Endodermal cell (in vitro differentiated cells): ENCODE measurements at regions not wholly inside any gene's neighbourhood (a gene's known extent, or its start where the extent isn't known, plus 50 kb on each side); places are given as distances from the start of the nearest gene placed in this dataset.

ENCODE experiments used
- DNase-seq: peaks from one replicate; pipeline ENCODE4 v3.0.0-alpha.2; 2017
- H3K27ac ChIP-seq: 2 replicates; pipeline ENCODE4 v1.5.1; 2013; ENCODE audit warnings: mild to moderate bottlenecking, low read depth, low read length, moderate library complexity
- H3K27me3 ChIP-seq: 2 replicates; pipeline ENCODE4 v1.6.1; 2013; ENCODE audit warnings: mild to moderate bottlenecking, low read length, moderate library complexity; ENCODE audit not compliant: insufficient read depth, control insufficient read depth, poor library complexity, severe bottlenecking
- H3K36me3 ChIP-seq: 2 replicates; pipeline ENCODE4 v1.7.0; 2013; ENCODE audit warnings: mild to moderate bottlenecking, low read length, moderate library complexity; ENCODE audit not compliant: control insufficient read depth, insufficient read depth
- H3K4me1 ChIP-seq: one replicate; pipeline ENCODE4 v1.7.0; 2013; ENCODE audit warnings: low read length; ENCODE audit not compliant: control insufficient read depth, insufficient read depth
- H3K4me3 ChIP-seq: 2 replicates; pipeline ENCODE4 v1.5.1; 2013; ENCODE audit warnings: mild to moderate bottlenecking, low read length, moderate library complexity
- H3K9ac ChIP-seq: 2 replicates; pipeline ENCODE4 v1.6.1; 2013; ENCODE audit warnings: mild to moderate bottlenecking, low read length, moderate library complexity; ENCODE audit not compliant: poor library complexity, severe bottlenecking; ENCODE audit errors: extremely low read depth
- H3K9me3 ChIP-seq: 2 replicates; pipeline ENCODE4 v1.6.1; 2013; ENCODE audit warnings: mild to moderate bottlenecking, low read length, moderate library complexity; ENCODE audit not compliant: control insufficient read depth
- H3K27ac Mint-ChIP-seq: 2 replicates; pipeline ENCODE4 v1.8.0; 2020; ENCODE audit warnings: mixed read lengths
- H3K27me3 Mint-ChIP-seq: 2 replicates; pipeline ENCODE4 v1.8.0; 2021; ENCODE audit warnings: mild to moderate bottlenecking, mixed read lengths; ENCODE audit not compliant: insufficient read depth
- H3K36me3 Mint-ChIP-seq: 2 replicates; pipeline ENCODE4 v1.8.0; 2020; ENCODE audit warnings: low read depth, mixed read lengths
- H3K4me1 Mint-ChIP-seq: 2 replicates; pipeline ENCODE4 v1.8.0; 2020; ENCODE audit warnings: mixed read lengths
- H3K4me3 Mint-ChIP-seq: 2 replicates; pipeline ENCODE4 v1.8.0; 2020; ENCODE audit warnings: mild to moderate bottlenecking, moderate library complexity, mixed read lengths
- H3K9me3 Mint-ChIP-seq: 2 replicates; pipeline ENCODE4 v1.8.0; 2020; ENCODE audit warnings: mild to moderate bottlenecking, mixed read lengths
- CTCF ChIP-seq: fragments of 200-600 bp; sonication (generic); conservative IDR thresholded peaks from 2 replicates; pipeline ENCODE4 v1.5.0; 2021; ENCODE audit warnings: antibody characterized with exemption, mild to moderate bottlenecking
- WGBS, 2 experiments: methylation state at CpG; one replicate each; pipeline versions ENCODE4 v1.1.5 to v1.1.7; 2013; ENCODE audit warnings: missing lambda C conversion rate in 2 of 2, mixed read lengths in 1 of 2; ENCODE audit not compliant: insufficient coverage in 1 of 2, insufficient read length in 1 of 2; 5-methylcytosine and 5-hydroxymethylcytosine counted together

- 54 to 70% methylated on average over 3 to 4 of the region's 4 CpGs for WGBS, 2 experiments
- H3K9me3 ChIP-seq: no peaks in the 10 kb centered on the region
- H3K9ac ChIP-seq: no peak overlapping the region
- no peak for TF ChIP-seq CTCF
- Mint-ChIP-seq H3K36me3 (no peaks in the 10 kb centered on the region), H3K27me3 (no peaks in the 10 kb centered on the region), H3K4me1 (peaks cover 32% of the 10 kb centered on the region), H3K9me3 (no peaks in the 10 kb centered on the region), H3K4me3 (no peak overlapping the region), H3K27ac (no peak overlapping the region)
- H3K36me3 ChIP-seq: no peaks in the 10 kb centered on the region
- DNase-seq: peak; percentile 61
- H3K27me3 ChIP-seq: no peaks in the 10 kb centered on the region
- H3K27ac ChIP-seq: no peak overlapping the region
- H3K4me1 ChIP-seq: no peaks in the 10 kb centered on the region
- no peak overlapping the region for H3K4me3 ChIP-seq
These were observed 191.2 kb upstream of the KIF2B start for GRCh38 chr17:53631486-53631885.

GRCh38 chr17:53630638-53631037 is 192.1 kb upstream of the KIF2B start:
- Mint-ChIP-seq H3K27me3 (no peaks in the 10 kb centered on the region), H3K9me3 (no peaks in the 10 kb centered on the region), H3K4me3 (no peak overlapping the region), H3K4me1 (peaks cover 32% of the 10 kb centered on the region), H3K27ac (no peak overlapping the region), H3K36me3 (no peaks in the 10 kb centered on the region)
- WGBS, 2 experiments: 89 to 100% methylated on average over 1 of the region's 1 CpG
- no peak overlapping the region for H3K9ac ChIP-seq
- TF ChIP-seq CTCF: peak; percentile 30
- H3K36me3 ChIP-seq: no peaks in the 10 kb centered on the region
- no peak overlapping the region for H3K27ac ChIP-seq
- H3K9me3 ChIP-seq: no peaks in the 10 kb centered on the region
- DNase-seq: no peak
- H3K4me3 ChIP-seq: no peak overlapping the region
- H3K27me3 ChIP-seq: no peaks in the 10 kb centered on the region
- no peaks in the 10 kb centered on the region for H3K4me1 ChIP-seq

GRCh38 chr17:53630115-53630514 is 192.6 kb upstream of the KIF2B start:
- Mint-ChIP-seq H3K36me3 (no peaks in the 10 kb centered on the region), H3K9me3 (no peaks in the 10 kb centered on the region), H3K4me3 (no peak overlapping the region), H3K4me1 (peaks cover 32% of the 10 kb centered on the region), H3K27ac (no peak overlapping the region), H3K27me3 (no peaks in the 10 kb centered on the region)
- no peak for TF ChIP-seq CTCF
- H3K9me3 ChIP-seq: no peaks in the 10 kb centered on the region
- H3K27me3 ChIP-seq: no peaks in the 10 kb centered on the region
- H3K4me3 ChIP-seq: no peak overlapping the region
- 73 to 100% methylated on average over 1 to 3 of the region's 3 CpGs for WGBS, 2 experiments
- no peak overlapping the region for H3K27ac ChIP-seq
- H3K36me3 ChIP-seq: no peaks in the 10 kb centered on the region
- no peak overlapping the region for H3K9ac ChIP-seq
- H3K4me1 ChIP-seq: no peaks in the 10 kb centered on the region
- DNase-seq: peak; percentile 73
